GM19099 (cell line): ENCODE measurements at regions not wholly inside any gene's neighbourhood (a gene's known extent, or its start where the extent isn't known, plus 50 kb on each side); places are given as distances from the start of the nearest gene placed in this dataset.

Experiments
- POLR2A ChIP-seq: IDR thresholded peaks from 3 replicates; pipeline ENCODE4 v1.6.1; 2011; ENCODE audit warnings: low read depth; ENCODE audit not compliant: insufficient read length; ENCODE audit errors: extremely low read depth

DNA sequence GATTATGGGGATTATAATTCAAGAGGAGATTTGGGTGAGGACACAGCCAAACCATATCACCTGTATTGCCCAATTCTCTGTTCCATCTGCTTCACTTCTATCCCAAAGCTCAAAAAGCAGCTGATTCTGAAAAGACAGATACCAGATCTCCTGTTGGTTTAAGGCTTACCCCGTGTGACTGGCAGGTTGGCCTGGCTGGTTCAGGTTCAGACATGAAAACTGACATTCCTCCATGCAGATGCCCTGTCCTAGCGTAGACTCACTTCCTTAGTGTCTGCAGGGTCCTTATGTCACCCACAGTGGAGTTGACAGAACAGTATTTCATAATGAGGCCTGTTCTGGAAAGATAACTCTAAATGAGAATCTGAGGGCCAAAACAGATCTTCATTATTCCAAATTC lies 61.1 kb upstream of the FLRT2 start:
- TF ChIP-seq POLR2A: no peak

DNA sequence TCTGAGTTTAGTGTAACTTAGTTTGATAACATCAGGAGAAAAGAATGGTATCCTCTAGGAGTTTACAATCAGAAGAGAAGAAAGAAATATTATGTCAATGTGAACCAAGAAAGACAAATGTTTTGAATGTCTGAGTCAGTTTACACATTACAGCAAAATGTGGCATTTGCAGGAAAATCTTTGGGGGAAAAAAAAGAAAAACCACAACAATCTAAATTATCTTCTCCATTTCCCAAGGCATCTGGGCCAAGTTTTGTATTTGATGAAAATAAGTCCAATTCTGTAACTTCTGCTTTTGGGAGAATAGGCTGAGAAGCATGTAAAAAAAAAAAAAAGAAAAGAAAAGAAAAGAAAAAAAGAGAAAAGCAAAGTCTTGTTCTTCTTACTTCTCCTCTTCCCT lies 58.8 kb upstream of the FLRT2 start:
- no peak for TF ChIP-seq POLR2A

DNA sequence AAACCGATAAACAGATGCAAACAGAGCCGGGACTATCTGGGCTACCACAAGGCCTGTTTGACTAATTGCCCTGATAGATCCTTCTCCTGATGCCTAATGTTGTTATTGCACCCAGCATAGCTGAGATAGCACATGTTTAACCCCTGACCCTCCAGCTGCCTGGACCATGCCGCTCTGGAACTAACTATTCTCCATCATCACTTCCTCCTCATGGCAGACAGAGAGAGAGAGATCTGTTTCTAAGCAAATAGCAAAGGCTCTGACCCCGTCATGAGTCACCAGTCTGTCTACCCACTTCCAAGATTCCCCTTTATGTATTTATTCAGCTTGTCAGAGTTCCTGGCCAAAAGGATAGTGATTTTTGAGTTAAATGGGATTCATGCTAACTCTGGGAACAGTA lies 58.2 kb upstream of the FLRT2 start:
- no peak for TF ChIP-seq POLR2A

DNA sequence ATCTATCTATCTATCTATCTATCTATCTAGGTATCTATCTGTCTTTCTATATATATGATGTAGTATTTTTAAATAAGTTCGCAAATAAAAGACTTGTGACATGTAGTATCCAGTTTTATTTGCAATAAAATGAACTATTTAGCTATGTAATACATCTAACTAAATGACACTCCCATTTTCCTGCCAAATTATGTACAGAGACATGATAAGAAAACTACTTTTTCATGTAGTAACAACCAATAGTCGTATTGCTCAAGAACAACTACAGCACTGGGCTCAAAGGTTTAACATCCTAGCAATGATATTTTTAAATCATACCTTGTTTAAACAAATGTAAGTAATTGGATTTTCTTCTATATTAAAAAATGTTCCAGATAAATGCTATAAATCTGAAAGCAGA lies 55.5 kb upstream of the FLRT2 start:
- TF ChIP-seq POLR2A: no peak

DNA sequence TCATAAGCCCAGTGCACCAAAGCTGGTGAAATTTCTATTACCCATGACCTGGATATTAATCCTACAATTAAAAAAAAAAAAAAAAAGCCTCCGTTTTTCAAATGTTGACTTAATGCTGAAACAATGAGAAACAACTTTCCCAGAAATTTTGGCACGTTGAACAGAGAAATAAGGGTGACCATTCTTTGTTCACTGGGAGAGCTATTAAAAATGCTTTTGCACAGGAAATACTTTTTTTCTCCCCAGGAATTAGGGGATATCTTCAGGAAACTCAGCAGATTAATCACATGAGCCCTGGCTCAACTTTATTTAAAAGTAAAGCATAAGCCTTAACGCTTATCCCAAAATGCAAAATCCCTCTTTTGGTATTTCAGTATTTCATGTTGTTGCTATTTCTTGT lies 54.8 kb upstream of the FLRT2 start:
- no peak for TF ChIP-seq POLR2A

DNA sequence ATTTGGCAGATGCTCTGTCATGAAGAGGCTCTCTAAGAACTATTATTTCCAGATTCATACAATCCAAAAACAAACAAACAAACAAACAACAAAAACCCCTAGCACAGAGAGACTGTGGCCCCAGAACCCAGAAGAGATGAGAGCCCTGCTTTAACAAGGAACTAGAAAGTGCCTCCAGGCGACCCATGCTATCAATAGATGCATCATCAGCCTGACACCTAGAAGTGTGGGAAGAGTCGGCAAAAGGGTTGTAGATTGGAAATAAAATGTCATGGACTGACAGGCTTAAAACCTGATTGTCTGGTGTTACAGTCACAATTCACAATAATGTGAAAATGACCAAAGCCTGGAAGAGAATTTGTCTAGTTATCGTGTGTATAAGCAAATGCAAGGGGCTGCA lies 50.6 kb upstream of the FLRT2 start:
- TF ChIP-seq POLR2A: no peak

DNA sequence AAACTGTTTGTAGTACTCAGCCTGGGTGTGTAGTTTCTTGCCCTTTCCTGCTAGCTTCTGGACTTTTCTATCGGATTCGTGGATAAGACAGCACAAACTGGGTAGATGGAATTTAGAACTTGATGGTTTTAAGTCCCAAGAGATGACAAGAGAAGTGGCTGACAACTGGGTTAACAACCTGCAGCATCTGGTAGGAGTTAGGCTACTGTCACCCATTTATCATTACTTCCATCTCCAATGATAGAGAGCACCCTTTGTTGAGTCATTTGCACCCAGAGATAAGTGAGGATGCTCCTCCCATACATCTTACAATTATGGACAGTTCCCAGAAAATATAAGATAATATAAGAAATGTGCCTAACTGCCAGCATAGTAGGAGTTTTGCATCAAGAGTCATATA lies 50.2 kb upstream of the FLRT2 start:
- TF ChIP-seq POLR2A: no peak
